Neural progenitor cell (in vitro differentiated cells): ENCODE measurements at regions not wholly inside any gene's neighbourhood (a gene's known extent, or its start where the extent isn't known, plus 50 kb on each side); places are given as distances from the start of the nearest gene placed in this dataset.

Experiments used
- DNase-seq: peaks from one replicate; pipeline ENCODE4 v3.0.0-alpha.2; 2016; ENCODE audit warnings: low spot score
- H2AFZ ChIP-seq: fragments of 200-600 bp; sonication (generic); replicated peaks from 2 replicates; pipeline ENCODE4 v1.6.1; 2016; ENCODE audit warnings: antibody characterized with exemption
- H3F3A ChIP-seq: fragments of 200-600 bp; sonication (generic); 2 replicates; pipeline ENCODE4 v1.6.1; 2016; ENCODE audit warnings: antibody characterized with exemption, low read depth
- H3K27ac ChIP-seq: fragments of 200-600 bp; sonication (generic); 2 replicates; pipeline ENCODE4 v1.5.1; 2016; ENCODE audit warnings: mild to moderate bottlenecking
- H3K27me3 ChIP-seq: fragments of 200-600 bp; sonication (generic); 2 replicates; pipeline ENCODE4 v1.6.1; 2016; ENCODE audit warnings: mild to moderate bottlenecking, moderate library complexity
- H3K36me3 ChIP-seq: fragments of 200-600 bp; sonication (generic); 2 replicates; pipeline ENCODE4 v1.5.1; 2016
- H3K4me1 ChIP-seq: fragments of 200-600 bp; sonication (generic); 2 replicates; pipeline ENCODE4 v1.6.1; 2016; ENCODE audit warnings: mixed run types
- H3K4me2 ChIP-seq: fragments of 200-600 bp; sonication (generic); 2 replicates; pipeline ENCODE4 v1.6.1; 2016
- H3K4me3 ChIP-seq: fragments of 200-600 bp; sonication (generic); 2 replicates; pipeline ENCODE4 v1.5.1; 2016
- H3K79me2 ChIP-seq: fragments of 200-600 bp; sonication (generic); 2 replicates; pipeline ENCODE4 v1.6.1; 2016; ENCODE audit warnings: low read depth
- H3K9ac ChIP-seq: fragments of 200-600 bp; sonication (generic); 2 replicates; pipeline ENCODE4 v1.6.1; 2016
- H3K9me3 ChIP-seq: fragments of 200-600 bp; sonication (generic); 2 replicates; pipeline ENCODE4 v1.5.1; 2016; ENCODE audit warnings: low read depth
- H4K20me1 ChIP-seq: fragments of 200-600 bp; sonication (generic); 2 replicates; pipeline ENCODE4 v1.6.1; 2016; ENCODE audit warnings: low read depth
- H3K27ac Mint-ChIP-seq: 3 replicates; pipeline ENCODE4 v1.8.0; 2021; ENCODE audit warnings: mixed read lengths
- H3K27me3 Mint-ChIP-seq: 2 replicates; pipeline ENCODE4 v1.8.0; 2022; ENCODE audit warnings: low read depth, mild to moderate bottlenecking, inconsistent platforms, moderate library complexity, mixed read lengths; ENCODE audit not compliant: insufficient read depth
- H3K36me3 Mint-ChIP-seq: 3 replicates; pipeline ENCODE4 v1.8.0; 2021; ENCODE audit warnings: mixed read lengths
- H3K4me1 Mint-ChIP-seq: 3 replicates; pipeline ENCODE4 v1.8.0; 2021; ENCODE audit warnings: mixed read lengths
- H3K4me3 Mint-ChIP-seq: 3 replicates; pipeline ENCODE4 v1.8.0; 2021; ENCODE audit warnings: mild to moderate bottlenecking, moderate library complexity, mixed read lengths
- H3K9me3 Mint-ChIP-seq: 3 replicates; pipeline ENCODE4 v1.8.0; 2020; ENCODE audit warnings: mixed read lengths
- EZH2 ChIP-seq: fragments of 200-600 bp; sonication (generic); IDR thresholded peaks from 2 replicates; pipeline ENCODE4 v1.6.1; 2017; ENCODE audit warnings: antibody characterized with exemption, mild to moderate bottlenecking, moderate library complexity
- EZH2phosphoT487 ChIP-seq: fragments of 200-600 bp; sonication (generic); IDR thresholded peaks from 2 replicates; pipeline ENCODE4 v1.6.1; 2017; ENCODE audit warnings: antibody characterized with exemption
- TF ChIP-seq, protein P1 (sequence below): fragments of 200-600 bp; sonication (generic); IDR thresholded peaks from 2 replicates; pipeline ENCODE4 v1.5.1; 2017; ENCODE audit warnings: antibody characterized with exemption, mild to moderate bottlenecking

DNA sequence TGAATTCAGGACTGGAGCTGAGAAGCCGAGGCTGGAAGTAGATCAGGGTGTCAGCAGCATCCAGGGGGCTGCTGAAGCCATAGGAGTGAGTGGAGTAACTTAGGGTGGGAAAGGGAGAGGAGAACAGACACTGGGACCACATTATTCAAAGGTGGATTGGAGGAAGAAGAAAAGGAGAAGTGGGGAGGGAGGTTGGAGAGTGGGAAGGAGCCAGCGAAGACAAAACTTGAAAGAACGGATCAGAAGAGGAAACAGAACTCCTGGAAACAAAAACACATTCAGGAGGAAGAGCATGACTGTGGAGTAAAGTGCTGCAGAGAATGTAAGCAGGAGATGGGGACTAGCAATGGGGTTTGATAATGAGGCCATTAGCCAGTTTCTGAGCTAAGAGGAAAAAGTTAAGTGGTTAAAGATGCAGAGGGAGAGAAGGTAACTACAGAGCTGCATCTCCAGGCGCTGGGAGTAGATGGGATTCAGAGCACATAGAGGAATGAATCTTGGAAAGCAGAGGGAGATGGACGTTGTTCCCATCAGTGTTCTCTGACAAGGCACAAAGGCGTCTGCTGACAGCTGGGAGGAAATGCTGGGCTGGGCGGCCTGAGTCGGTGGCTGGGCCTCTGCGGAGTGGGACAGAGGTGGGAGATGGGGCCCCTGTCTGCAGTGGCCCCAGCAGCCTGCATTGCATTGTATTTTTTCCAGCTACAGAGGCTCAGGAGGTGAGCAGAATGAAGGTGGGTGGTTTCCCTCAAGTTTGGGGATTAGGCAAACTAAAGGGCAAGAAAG lies 63.1 kb upstream of the LEP start:
- no peaks in the 10 kb centered on the region for H3K79me2 ChIP-seq
- TF ChIP-seq EZH2, result no peak
- no peak for TF ChIP-seq EZH2phosphoT487
- TF ChIP-seq, protein P1, sequence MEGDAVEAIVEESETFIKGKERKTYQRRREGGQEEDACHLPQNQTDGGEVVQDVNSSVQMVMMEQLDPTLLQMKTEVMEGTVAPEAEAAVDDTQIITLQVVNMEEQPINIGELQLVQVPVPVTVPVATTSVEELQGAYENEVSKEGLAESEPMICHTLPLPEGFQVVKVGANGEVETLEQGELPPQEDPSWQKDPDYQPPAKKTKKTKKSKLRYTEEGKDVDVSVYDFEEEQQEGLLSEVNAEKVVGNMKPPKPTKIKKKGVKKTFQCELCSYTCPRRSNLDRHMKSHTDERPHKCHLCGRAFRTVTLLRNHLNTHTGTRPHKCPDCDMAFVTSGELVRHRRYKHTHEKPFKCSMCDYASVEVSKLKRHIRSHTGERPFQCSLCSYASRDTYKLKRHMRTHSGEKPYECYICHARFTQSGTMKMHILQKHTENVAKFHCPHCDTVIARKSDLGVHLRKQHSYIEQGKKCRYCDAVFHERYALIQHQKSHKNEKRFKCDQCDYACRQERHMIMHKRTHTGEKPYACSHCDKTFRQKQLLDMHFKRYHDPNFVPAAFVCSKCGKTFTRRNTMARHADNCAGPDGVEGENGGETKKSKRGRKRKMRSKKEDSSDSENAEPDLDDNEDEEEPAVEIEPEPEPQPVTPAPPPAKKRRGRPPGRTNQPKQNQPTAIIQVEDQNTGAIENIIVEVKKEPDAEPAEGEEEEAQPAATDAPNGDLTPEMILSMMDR, result no peak
- peaks cover 2% of the 10 kb centered on the region for H3K4me1 ChIP-seq
- no peak overlapping the region for H3K9ac ChIP-seq
- no peaks in the 10 kb centered on the region for H3F3A ChIP-seq
- peak overlapping the region; percentile 64 for H3K27ac Mint-ChIP-seq
- H3K9me3 Mint-ChIP-seq, result no peaks in the 10 kb centered on the region
- H3K36me3 ChIP-seq, result no peaks in the 10 kb centered on the region
- H3K27me3 Mint-ChIP-seq, result peaks cover 21% of the 10 kb centered on the region
- peaks cover 11% of the 10 kb centered on the region for H3K27me3 ChIP-seq
- no peak overlapping the region for H3K4me2 ChIP-seq
- no peaks in the 10 kb centered on the region for H3K9me3 ChIP-seq
- no peaks in the 10 kb centered on the region for H3K36me3 Mint-ChIP-seq
- H2AFZ ChIP-seq, result no peak overlapping the region
- H3K4me3 Mint-ChIP-seq, result no peak overlapping the region
- DNase-seq, result no peak
- no peaks in the 10 kb centered on the region for H3K4me1 Mint-ChIP-seq
- H3K27ac ChIP-seq, result no peak overlapping the region
- no peaks in the 10 kb centered on the region for H4K20me1 ChIP-seq
- H3K4me3 ChIP-seq, result no peak overlapping the region

DNA sequence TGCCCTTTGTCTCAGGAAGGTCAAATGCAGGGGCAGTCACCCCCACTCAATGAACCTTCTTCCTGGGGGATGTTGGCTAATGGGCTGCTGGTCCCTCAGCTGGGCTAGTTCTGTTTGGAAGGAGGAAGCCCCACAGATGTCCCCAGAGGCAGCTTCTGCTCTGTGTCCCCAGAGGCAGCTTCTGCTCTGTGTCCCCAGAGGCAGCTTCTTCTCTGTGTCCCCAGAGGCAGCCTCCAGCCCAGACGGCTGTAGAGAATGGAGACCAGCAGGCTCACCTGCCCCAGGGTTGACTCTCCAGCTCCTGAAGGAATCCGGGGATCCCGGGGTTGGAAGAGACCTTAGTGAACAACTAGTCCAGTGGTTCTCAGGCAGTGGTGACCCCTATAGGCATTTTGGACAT lies 62.5 kb upstream of the LEP start:
- TF ChIP-seq EZH2phosphoT487 (no peak), EZH2 (no peak)
- TF ChIP-seq, protein P1, result no peak
- Histone ChIP-seq H3K27ac (no peak overlapping the region), H3F3A (no peaks in the 10 kb centered on the region), H3K36me3 (no peaks in the 10 kb centered on the region), H3K4me2 (no peak overlapping the region), H4K20me1 (no peaks in the 10 kb centered on the region), H2AFZ (no peak overlapping the region), H3K27me3 (peaks cover 12% of the 10 kb centered on the region), H3K79me2 (no peaks in the 10 kb centered on the region), H3K9ac (no peak overlapping the region), H3K4me3 (no peak overlapping the region), H3K4me1 (peaks cover 2% of the 10 kb centered on the region), H3K9me3 (no peaks in the 10 kb centered on the region)
- Mint-ChIP-seq H3K27me3 (peaks cover 21% of the 10 kb centered on the region), H3K27ac (no peak overlapping the region), H3K36me3 (no peaks in the 10 kb centered on the region), H3K4me3 (no peak overlapping the region), H3K9me3 (no peaks in the 10 kb centered on the region), H3K4me1 (no peaks in the 10 kb centered on the region)
- DNase-seq, result no peak

DNA sequence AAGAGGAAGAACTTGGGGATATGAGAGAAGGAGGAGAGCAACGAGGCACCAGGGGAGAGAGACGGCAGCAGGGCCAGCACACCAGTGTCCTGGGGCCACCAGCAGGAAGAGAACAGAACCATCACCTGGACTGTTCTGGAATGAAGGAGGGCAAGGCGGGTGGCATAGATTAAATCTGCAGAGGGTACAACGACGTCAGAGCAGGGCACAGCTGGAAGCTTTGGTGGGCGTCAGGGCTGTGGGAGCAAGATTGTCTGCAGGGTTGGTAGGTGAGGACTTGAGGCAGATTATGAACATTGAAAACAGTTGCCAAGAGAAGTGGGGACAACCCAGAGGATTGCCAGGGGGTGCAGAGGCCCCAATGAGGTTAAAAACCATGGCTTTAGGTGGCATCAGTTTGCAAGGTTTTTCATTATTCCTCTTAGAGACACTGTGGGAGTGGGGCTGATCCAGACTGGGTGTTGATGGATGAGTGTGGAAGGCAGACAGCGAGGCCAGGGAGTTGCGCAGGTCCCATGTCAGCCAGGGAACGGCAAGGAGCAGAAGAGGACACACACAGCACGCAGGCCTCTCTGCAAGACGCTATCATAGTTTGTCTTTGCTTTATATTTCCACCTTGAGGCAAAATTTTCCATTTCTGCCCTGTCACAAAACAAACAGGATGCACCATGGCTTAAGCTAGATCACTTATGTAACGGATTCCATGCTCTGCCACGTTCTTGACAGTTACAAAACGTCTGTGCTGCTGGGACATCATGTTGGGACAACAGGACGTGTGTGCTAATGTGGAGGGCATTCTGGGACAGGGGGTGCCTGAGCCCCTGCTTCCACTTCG lies 52.5 kb upstream of the LEP start:
- no peaks in the 10 kb centered on the region for H3K79me2 ChIP-seq
- Mint-ChIP-seq H3K27ac (no peak overlapping the region), H3K36me3 (no peaks in the 10 kb centered on the region), H3K4me3 (no peak overlapping the region), H3K4me1 (no peaks in the 10 kb centered on the region), H3K9me3 (peaks cover 3% of the 10 kb centered on the region), H3K27me3 (peaks cover 14% of the 10 kb centered on the region)
- no peaks in the 10 kb centered on the region for H3K4me1 ChIP-seq
- no peak overlapping the region for H3K9ac ChIP-seq
- no peaks in the 10 kb centered on the region for H3K9me3 ChIP-seq
- H3K36me3 ChIP-seq, result no peaks in the 10 kb centered on the region
- TF ChIP-seq EZH2phosphoT487 (no peak), EZH2 (no peak)
- TF ChIP-seq, protein P1, result no peak
- peaks cover 34% of the 10 kb centered on the region for H3K27me3 ChIP-seq
- H4K20me1 ChIP-seq, result no peaks in the 10 kb centered on the region
- no peak overlapping the region for H3K27ac ChIP-seq
- H3F3A ChIP-seq, result no peaks in the 10 kb centered on the region
- DNase-seq, result no peak
- H2AFZ ChIP-seq, result no peak overlapping the region
- no peak overlapping the region for H3K4me2 ChIP-seq
- no peak overlapping the region for H3K4me3 ChIP-seq
